Liver (tissue), 8 donors: ENCODE measurements at regions not wholly inside any gene's neighbourhood (a gene's known extent, or its start where the extent isn't known, plus 50 kb on each side); places are given as distances from the start of the nearest gene placed in this dataset.
"Not testable (repeated sequence)": the region's sequence is repeated elsewhere in the genome, so short reads cannot be mapped to it uniquely, and the experiment has no call there.

ENCODE experiments used
- DNase-seq: peaks from one replicate; pipeline ENCODE4 v3.0.0-alpha.2; 2017; ENCODE audit warnings: low spot score
- H3K27ac ChIP-seq, 2 donors: one replicate each; pipeline ENCODE4 v1.7.0; 2013; ENCODE audit warnings: inconsistent platforms in 2 of 2, low read length in 2 of 2, control low read depth in 1 of 2, low read depth in 1 of 2, mild to moderate bottlenecking in 1 of 2
- H3K27me3 ChIP-seq, 4 donors: one replicate each; pipeline versions ENCODE4 v1.6.1 to v1.7.0; 2013; ENCODE audit warnings: low read length in 3 of 4, inconsistent platforms in 1 of 4, mild to moderate bottlenecking in 1 of 4, moderate library complexity in 1 of 4; ENCODE audit not compliant: control insufficient read depth in 4 of 4, insufficient read depth in 4 of 4
- H3K36me3 ChIP-seq, 4 donors: one replicate each; pipeline versions ENCODE4 v1.6.1 to v1.7.0; 2013; ENCODE audit warnings: low read length in 3 of 4, mild to moderate bottlenecking in 3 of 4, low read depth in 1 of 4, moderate library complexity in 1 of 4; ENCODE audit not compliant: control insufficient read depth in 4 of 4, insufficient read depth in 3 of 4
- H3K4me1 ChIP-seq, 4 donors: one replicate each; pipeline versions ENCODE4 v1.6.1 to v1.7.0; 2013; ENCODE audit warnings: low read length in 3 of 4, mild to moderate bottlenecking in 3 of 4, moderate library complexity in 1 of 4; ENCODE audit not compliant: control insufficient read depth in 4 of 4, insufficient read depth in 4 of 4
- H3K4me3 ChIP-seq, 3 donors: one replicate each; pipeline versions ENCODE4 v1.6.1 to v1.7.0; 2013; ENCODE audit warnings: low read length in 3 of 3, control low read depth in 1 of 3, low read depth in 1 of 3, mild to moderate bottlenecking in 1 of 3
- H3K9ac ChIP-seq, 2 donors: one replicate each; pipeline ENCODE4 v1.7.0; 2013; ENCODE audit warnings: low read length in 2 of 2, mild to moderate bottlenecking in 2 of 2, moderate library complexity in 2 of 2, control low read depth in 1 of 2, low read depth in 1 of 2
- H3K9me3 ChIP-seq, 4 donors: one replicate each; pipeline versions ENCODE4 v1.6.1 to v1.7.0; 2013; ENCODE audit warnings: low read length in 3 of 4; ENCODE audit not compliant: control insufficient read depth in 4 of 4
- EGR1 ChIP-seq, 2 donors: IDR thresholded peaks; 2 replicates each; pipeline ENCODE4 v1.6.1; 2016 to 2018; ENCODE audit warnings: antibody characterized with exemption in 2 of 2, low read depth in 2 of 2
- FOXA1 ChIP-seq: IDR thresholded peaks from 2 replicates; pipeline ENCODE4 v1.6.1; 2016; ENCODE audit warnings: antibody characterized with exemption
- FOXA2 ChIP-seq: IDR thresholded peaks from 2 replicates; pipeline ENCODE4 v1.6.1; 2016; ENCODE audit warnings: antibody characterized with exemption
- GABPA ChIP-seq, 2 donors: IDR thresholded peaks in 1 of 2; conservative IDR thresholded peaks in 1 of 2; 2 replicates each; pipeline ENCODE4 v1.6.1; 2016; ENCODE audit warnings: antibody characterized with exemption in 2 of 2, mild to moderate bottlenecking in 1 of 2, moderate library complexity in 1 of 2
- HNF4A ChIP-seq, 2 donors: conservative IDR thresholded peaks; 2 replicates each; pipeline ENCODE4 v1.6.1; 2016; ENCODE audit warnings: antibody characterized with exemption in 2 of 2, mild to moderate bottlenecking in 2 of 2
- HNF4G ChIP-seq: IDR thresholded peaks from 2 replicates; pipeline ENCODE4 v1.6.1; 2016; ENCODE audit warnings: antibody characterized with exemption
- JUND ChIP-seq, 2 donors: IDR thresholded peaks; 2 replicates each; pipeline ENCODE4 v1.6.1; 2016; ENCODE audit warnings: antibody characterized with exemption in 2 of 2
- NR2F2 ChIP-seq: IDR thresholded peaks from 2 replicates; pipeline ENCODE4 v1.6.1; 2016; ENCODE audit warnings: antibody characterized with exemption
- RXRA ChIP-seq, 2 donors: IDR thresholded peaks; 2 replicates each; pipeline ENCODE4 v1.6.1; 2017 to 2018; ENCODE audit warnings: antibody characterized with exemption in 2 of 2, mild to moderate bottlenecking in 1 of 2
- SP1 ChIP-seq: IDR thresholded peaks from 2 replicates; pipeline ENCODE4 v1.6.1; 2018; ENCODE audit warnings: antibody characterized with exemption, mild to moderate bottlenecking
- TAF1 ChIP-seq: conservative IDR thresholded peaks from 2 replicates; pipeline ENCODE4 v1.6.1; 2016; ENCODE audit warnings: antibody characterized with exemption, mild to moderate bottlenecking
- YY1 ChIP-seq: IDR thresholded peaks from 2 replicates; pipeline ENCODE4 v1.6.1; 2016; ENCODE audit warnings: antibody characterized with exemption, mild to moderate bottlenecking
- WGBS: extraction: QIAGEN DNeasy Blood & Tissue Kit; methylation state at CpG from one replicate; pipeline ENCODE4 v1.1.7; 2013; 5-methylcytosine and 5-hydroxymethylcytosine counted together
- TF ChIP-seq, protein P1 (sequence below): fragments of 150-350 bp; IDR thresholded peaks from 2 replicates; pipeline ENCODE4 v1.5.1; 2017; ENCODE audit warnings: improper control_type of control experiment, low read depth, low read length; ENCODE audit not compliant: missing input control
- TF ChIP-seq, protein P2 (sequence below): IDR thresholded peaks from 2 replicates; pipeline ENCODE4 v1.6.1; 2016; ENCODE audit warnings: antibody characterized with exemption, mild to moderate bottlenecking
- donor health status: healthy.
- donor health status: healthy.
- donor health status: healthy.
- donor health status: healthy.
- donor health status: healthy.

DNA sequence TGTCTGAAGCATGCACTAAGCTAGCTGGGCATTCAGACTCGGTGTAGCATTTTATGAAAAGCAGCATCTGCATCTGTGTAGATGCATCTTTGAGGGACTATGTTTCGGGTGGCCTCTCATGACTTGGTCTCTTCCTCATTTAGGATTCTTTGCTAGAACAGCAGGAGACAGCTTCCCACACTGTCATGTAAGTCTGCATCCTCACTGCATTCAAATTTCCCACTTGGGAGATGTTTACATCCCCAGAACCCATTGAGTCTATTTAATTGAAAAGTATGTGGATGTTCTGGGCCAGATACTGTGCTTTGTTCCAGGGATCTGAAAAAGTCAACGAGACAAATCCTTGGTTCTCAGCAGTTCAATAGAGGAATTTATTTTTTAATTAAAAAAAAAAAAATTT is 198.6 kb upstream of the EEF2KMT start:
- no peak for TF ChIP-seq YY1
- TF ChIP-seq FOXA2: no peak
- TF ChIP-seq TAF1: no peak
- no peak for TF ChIP-seq JUND (IDR thresholded peaks at IDR 0.05)
- TF ChIP-seq HNF4G: no peak
- TF ChIP-seq EGR1 (IDR thresholded peaks at IDR 0.05; ENCODE audit: low read depth in 2 of 2): no peak
- no peak for TF ChIP-seq HNF4A (conservative IDR thresholded peaks at IDR 0.05)
- no peak for TF ChIP-seq NR2F2
- no peak for TF ChIP-seq SP1
- TF ChIP-seq, protein P1, sequence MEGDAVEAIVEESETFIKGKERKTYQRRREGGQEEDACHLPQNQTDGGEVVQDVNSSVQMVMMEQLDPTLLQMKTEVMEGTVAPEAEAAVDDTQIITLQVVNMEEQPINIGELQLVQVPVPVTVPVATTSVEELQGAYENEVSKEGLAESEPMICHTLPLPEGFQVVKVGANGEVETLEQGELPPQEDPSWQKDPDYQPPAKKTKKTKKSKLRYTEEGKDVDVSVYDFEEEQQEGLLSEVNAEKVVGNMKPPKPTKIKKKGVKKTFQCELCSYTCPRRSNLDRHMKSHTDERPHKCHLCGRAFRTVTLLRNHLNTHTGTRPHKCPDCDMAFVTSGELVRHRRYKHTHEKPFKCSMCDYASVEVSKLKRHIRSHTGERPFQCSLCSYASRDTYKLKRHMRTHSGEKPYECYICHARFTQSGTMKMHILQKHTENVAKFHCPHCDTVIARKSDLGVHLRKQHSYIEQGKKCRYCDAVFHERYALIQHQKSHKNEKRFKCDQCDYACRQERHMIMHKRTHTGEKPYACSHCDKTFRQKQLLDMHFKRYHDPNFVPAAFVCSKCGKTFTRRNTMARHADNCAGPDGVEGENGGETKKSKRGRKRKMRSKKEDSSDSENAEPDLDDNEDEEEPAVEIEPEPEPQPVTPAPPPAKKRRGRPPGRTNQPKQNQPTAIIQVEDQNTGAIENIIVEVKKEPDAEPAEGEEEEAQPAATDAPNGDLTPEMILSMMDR: no peak
- TF ChIP-seq RXRA (IDR thresholded peaks at IDR 0.05): no peak
- TF ChIP-seq, protein P2, sequence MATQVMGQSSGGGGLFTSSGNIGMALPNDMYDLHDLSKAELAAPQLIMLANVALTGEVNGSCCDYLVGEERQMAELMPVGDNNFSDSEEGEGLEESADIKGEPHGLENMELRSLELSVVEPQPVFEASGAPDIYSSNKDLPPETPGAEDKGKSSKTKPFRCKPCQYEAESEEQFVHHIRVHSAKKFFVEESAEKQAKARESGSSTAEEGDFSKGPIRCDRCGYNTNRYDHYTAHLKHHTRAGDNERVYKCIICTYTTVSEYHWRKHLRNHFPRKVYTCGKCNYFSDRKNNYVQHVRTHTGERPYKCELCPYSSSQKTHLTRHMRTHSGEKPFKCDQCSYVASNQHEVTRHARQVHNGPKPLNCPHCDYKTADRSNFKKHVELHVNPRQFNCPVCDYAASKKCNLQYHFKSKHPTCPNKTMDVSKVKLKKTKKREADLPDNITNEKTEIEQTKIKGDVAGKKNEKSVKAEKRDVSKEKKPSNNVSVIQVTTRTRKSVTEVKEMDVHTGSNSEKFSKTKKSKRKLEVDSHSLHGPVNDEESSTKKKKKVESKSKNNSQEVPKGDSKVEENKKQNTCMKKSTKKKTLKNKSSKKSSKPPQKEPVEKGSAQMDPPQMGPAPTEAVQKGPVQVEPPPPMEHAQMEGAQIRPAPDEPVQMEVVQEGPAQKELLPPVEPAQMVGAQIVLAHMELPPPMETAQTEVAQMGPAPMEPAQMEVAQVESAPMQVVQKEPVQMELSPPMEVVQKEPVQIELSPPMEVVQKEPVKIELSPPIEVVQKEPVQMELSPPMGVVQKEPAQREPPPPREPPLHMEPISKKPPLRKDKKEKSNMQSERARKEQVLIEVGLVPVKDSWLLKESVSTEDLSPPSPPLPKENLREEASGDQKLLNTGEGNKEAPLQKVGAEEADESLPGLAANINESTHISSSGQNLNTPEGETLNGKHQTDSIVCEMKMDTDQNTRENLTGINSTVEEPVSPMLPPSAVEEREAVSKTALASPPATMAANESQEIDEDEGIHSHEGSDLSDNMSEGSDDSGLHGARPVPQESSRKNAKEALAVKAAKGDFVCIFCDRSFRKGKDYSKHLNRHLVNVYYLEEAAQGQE: no peak
- TF ChIP-seq GABPA (IDR thresholded peaks at IDR 0.05 in 1 of 2, conservative IDR thresholded peaks at IDR 0.05 in 1 of 2): no peak
- no peak for TF ChIP-seq FOXA1
- no peak overlapping the region for H3K9ac ChIP-seq
- no peaks in the 10 kb centered on the region for H3K9me3 ChIP-seq
- H3K27me3 ChIP-seq: peaks cover 0 to 5% (median 0%) of the 10 kb centered on the region in 4 donors
- no peaks in the 10 kb centered on the region for H3K4me1 ChIP-seq
- no peak overlapping the region for H3K27ac ChIP-seq
- H3K4me3 ChIP-seq: no peak overlapping the region
- DNase-seq: no peak
- no peaks in the 10 kb centered on the region for H3K36me3 ChIP-seq
- WGBS: 56% methylated on average over 3 of the region's 3 CpGs

DNA sequence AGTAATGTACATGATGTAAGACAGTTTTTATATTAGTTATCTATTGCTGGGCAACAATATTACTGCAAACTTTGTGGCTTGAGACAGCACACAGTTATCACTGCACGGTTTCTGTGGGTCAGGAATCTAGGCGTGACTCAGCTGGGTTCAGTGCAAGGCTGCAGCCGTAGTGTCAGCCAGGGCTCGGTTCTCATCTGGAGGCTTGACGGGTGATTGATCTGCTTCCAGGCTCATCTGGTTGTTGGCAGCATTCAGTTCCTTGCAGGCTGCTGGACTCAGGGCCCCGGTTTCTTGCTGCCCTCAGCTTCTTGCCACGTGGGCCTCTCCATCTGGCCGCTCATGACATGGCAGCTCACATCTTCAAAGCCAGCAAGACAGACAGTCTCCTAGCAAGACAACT is 197.7 kb upstream of the EEF2KMT start:
- H3K9ac ChIP-seq, H3K9me3 ChIP-seq, H3K27ac ChIP-seq, H3K4me1 ChIP-seq, H3K27me3 ChIP-seq, DNase-seq, H3K36me3 ChIP-seq, H3K4me3 ChIP-seq: not testable (repeated sequence)
- 62% methylated on average over 8 of the region's 8 CpGs for WGBS

DNA sequence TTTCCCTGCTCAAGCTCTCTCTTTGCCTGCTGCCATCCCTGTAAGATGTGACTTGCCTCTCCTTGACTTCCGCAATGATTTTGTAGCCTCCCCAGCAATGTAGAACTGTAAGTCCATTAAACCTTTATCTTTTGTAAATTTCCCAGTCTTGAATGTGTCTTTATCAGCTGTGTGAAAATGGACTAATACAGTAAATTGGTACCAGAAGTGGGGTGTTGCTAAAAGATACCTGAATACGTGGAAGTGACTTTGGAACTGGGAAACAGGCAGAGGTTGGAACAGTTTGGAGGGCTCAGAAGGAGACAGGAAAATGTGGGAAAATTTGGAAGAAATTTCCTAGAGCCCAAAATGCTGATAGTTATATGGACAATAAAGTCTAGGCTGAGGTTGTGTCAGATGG is 184.6 kb upstream of the EEF2KMT start:
- not testable (repeated sequence) for H3K9ac ChIP-seq, H3K36me3 ChIP-seq, H3K27me3 ChIP-seq, H3K4me1 ChIP-seq, H3K4me3 ChIP-seq, H3K27ac ChIP-seq, DNase-seq
- WGBS: 93% methylated on average over 2 of the region's 2 CpGs
- H3K9me3 ChIP-seq: peaks cover 0 to 11% (median 4%) of the 10 kb centered on the region in 4 donors
